HepG2 (cell line): ENCODE measurements at regions not wholly inside any gene's neighbourhood (a gene's known extent, or its start where the extent isn't known, plus 50 kb on each side); places are given as distances from the start of the nearest gene placed in this dataset.

Source experiments
- BRCA1 ChIP-seq: sonication (generic); formaldehyde crosslinking; IDR thresholded peaks from 2 replicates; pipeline ENCODE4 v1.4.0; 2020; ENCODE audit warnings: missing genetic modification reagents
- HMG20B ChIP-seq: conservative IDR thresholded peaks from 2 replicates; pipeline ENCODE4 v1.6.1; 2016; ENCODE audit warnings: missing genetic modification reagents, missing compliant biosample characterization
- POLR2A ChIP-seq, 2 experiments: IDR thresholded peaks; 2 replicates each; pipeline ENCODE4 v1.6.1; 2011; ENCODE audit warnings: low read depth in 2 of 2, low read length in 2 of 2, mild to moderate bottlenecking in 1 of 2, moderate library complexity in 1 of 2; ENCODE audit not compliant: insufficient read depth in 1 of 2
- ZNF580 ChIP-seq: IDR thresholded peaks from 2 replicates; pipeline ENCODE4 v1.6.1; 2016; ENCODE audit warnings: low read depth, borderline replicate concordance
- ZNF770 ChIP-seq: sonication (generic); formaldehyde crosslinking; IDR thresholded peaks from 2 replicates; pipeline ENCODE4 v1.5.0; 2020; ENCODE audit warnings: mild to moderate bottlenecking, missing genetic modification reagents
- TF ChIP-seq, protein P1 (sequence below): IDR thresholded peaks from 2 replicates; pipeline ENCODE4 v1.6.1; 2016; ENCODE audit warnings: missing compliant biosample characterization, missing genetic modification reagents, borderline replicate concordance
- TF ChIP-seq, protein P2 (sequence below): sonication (generic); formaldehyde crosslinking; IDR thresholded peaks from 2 replicates; pipeline ENCODE4 v1.5.0; 2020; ENCODE audit warnings: mild to moderate bottlenecking, missing genetic modification reagents
- TF ChIP-seq, protein P3 (sequence below): sonication (generic); formaldehyde crosslinking; IDR thresholded peaks from 2 replicates; pipeline ENCODE4 v1.5.0; 2020; ENCODE audit warnings: missing genetic modification reagents, mild to moderate bottlenecking, borderline replicate concordance

DNA sequence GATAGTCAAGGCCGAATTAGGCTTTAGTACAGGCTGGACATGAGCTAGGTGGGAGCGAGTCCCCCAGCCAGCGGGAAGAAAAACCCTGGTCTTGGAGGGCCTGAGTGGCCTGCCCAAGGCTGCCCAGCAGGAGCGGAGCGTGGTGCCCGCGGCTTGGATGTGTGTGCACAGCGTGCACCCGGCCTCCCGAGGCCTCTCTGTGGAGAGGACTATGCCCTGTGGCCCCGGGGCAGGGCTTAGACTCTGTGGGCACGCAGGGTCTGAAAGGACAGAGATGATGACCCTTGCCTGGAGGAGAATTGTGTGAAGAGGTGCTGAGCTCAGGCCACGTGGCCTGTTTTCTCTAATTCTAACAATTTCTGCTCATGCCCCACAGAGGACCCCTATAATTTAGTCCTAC is 124.6 kb upstream of the IQSEC1 start:
- no peak for TF ChIP-seq POLR2A (IDR thresholded peaks at IDR 0.05; ENCODE audit: insufficient read depth in 1 of 2, low read depth in 2 of 2, low read length in 2 of 2)
- TF ChIP-seq, protein P1, sequence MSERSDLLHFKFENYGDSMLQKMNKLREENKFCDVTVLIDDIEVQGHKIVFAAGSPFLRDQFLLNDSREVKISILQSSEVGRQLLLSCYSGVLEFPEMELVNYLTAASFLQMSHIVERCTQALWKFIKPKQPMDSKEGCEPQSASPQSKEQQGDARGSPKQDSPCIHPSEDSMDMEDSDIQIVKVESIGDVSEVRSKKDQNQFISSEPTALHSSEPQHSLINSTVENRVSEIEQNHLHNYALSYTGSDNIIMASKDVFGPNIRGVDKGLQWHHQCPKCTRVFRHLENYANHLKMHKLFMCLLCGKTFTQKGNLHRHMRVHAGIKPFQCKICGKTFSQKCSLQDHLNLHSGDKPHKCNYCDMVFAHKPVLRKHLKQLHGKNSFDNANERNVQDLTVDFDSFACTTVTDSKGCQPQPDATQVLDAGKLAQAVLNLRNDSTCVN: no peak
- TF ChIP-seq ZNF580: no peak
- TF ChIP-seq, protein P2, sequence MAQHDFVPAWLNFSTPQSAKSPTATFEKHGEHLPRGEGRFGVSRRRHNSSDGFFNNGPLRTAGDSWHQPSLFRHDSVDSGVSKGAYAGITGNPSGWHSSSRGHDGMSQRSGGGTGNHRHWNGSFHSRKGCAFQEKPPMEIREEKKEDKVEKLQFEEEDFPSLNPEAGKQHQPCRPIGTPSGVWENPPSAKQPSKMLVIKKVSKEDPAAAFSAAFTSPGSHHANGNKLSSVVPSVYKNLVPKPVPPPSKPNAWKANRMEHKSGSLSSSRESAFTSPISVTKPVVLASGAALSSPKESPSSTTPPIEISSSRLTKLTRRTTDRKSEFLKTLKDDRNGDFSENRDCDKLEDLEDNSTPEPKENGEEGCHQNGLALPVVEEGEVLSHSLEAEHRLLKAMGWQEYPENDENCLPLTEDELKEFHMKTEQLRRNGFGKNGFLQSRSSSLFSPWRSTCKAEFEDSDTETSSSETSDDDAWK (CRISPR knock-in tag): no peak
- TF ChIP-seq HMG20B (CRISPR knock-in tag): no peak
- TF ChIP-seq ZNF770 (CRISPR knock-in tag): no peak
- no peak for TF ChIP-seq BRCA1
- TF ChIP-seq, protein P3, sequence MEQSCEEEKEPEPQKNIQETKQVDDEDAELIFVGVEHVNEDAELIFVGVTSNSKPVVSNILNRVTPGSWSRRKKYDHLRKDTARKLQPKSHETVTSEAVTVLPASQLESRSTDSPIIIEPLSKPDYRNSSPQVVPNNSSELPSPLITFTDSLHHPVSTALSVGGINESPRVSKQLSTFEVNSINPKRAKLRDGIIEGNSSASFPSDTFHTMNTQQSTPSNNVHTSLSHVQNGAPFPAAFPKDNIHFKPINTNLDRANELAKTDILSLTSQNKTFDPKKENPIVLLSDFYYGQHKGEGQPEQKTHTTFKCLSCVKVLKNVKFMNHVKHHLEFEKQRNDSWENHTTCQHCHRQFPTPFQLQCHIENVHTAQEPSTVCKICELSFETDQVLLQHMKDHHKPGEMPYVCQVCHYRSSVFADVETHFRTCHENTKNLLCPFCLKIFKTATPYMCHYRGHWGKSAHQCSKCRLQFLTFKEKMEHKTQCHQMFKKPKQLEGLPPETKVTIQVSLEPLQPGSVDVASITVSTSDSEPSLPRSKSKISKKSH: no peak
